ENCODE measurements at regions not wholly inside any gene's neighbourhood (a gene's known extent, or its start where the extent isn't known, plus 50 kb on each side); places are given as distances from the start of the nearest gene placed in this dataset.

- no peaks in the 10 kb centered on the region for H3K27me3 ChIP-seq (ENCODE audit: low read depth, low read length)
- no peak overlapping the region for H3K4me2 ChIP-seq (ENCODE audit: low read length)
- H3K9me3 ChIP-seq (ENCODE audit: insufficient read depth, low read length), result no peaks in the 10 kb centered on the region
- no peak overlapping the region for H3K4me3 ChIP-seq (ENCODE audit: low read length)
- H2AFZ ChIP-seq (ENCODE audit: low read depth, low read length), result no peak overlapping the region
- TF ChIP-seq EZH2phosphoT487 (IDR thresholded peaks at IDR 0.05; ENCODE audit: low read depth), result no peak
- no peak for TF ChIP-seq CTCF (IDR thresholded peaks at IDR 0.05; ENCODE audit: low read depth, low read length)
- no peaks in the 10 kb centered on the region for H3K79me2 ChIP-seq (ENCODE audit: low read length)
- H4K20me1 ChIP-seq (ENCODE audit: insufficient read depth, low read length), result no peaks in the 10 kb centered on the region
- no peaks in the 10 kb centered on the region for H3K4me1 ChIP-seq (ENCODE audit: low read length)
- H3K27ac ChIP-seq (ENCODE audit: low read length), result no peak overlapping the region
- H3K36me3 ChIP-seq (replicated peaks; ENCODE audit: low read depth, low read length), result no peaks in the 10 kb centered on the region
- H3K9ac ChIP-seq (ENCODE audit: low read length), result no peak overlapping the region
Observed at GRCh38 chr5:30968971-30969370, 224.5 kb upstream of the CDH6 start.

GRCh38 chr5:30960036-30960435, 233.4 kb upstream of the CDH6 start:
- Histone ChIP-seq H3K4me1 (ENCODE audit: low read length) (no peaks in the 10 kb centered on the region), H3K4me2 (ENCODE audit: low read length) (no peak overlapping the region), H3K4me3 (ENCODE audit: low read length) (no peak overlapping the region), H3K9ac (ENCODE audit: low read length) (no peak overlapping the region), H3K27ac (ENCODE audit: low read length) (no peak overlapping the region), H3K9me3 (ENCODE audit: insufficient read depth, low read length) (no peaks in the 10 kb centered on the region), H3K36me3 (replicated peaks; ENCODE audit: low read depth, low read length) (no peaks in the 10 kb centered on the region), H3K79me2 (ENCODE audit: low read length) (no peaks in the 10 kb centered on the region), H3K27me3 (ENCODE audit: low read depth, low read length) (no peaks in the 10 kb centered on the region), H4K20me1 (ENCODE audit: insufficient read depth, low read length) (no peaks in the 10 kb centered on the region), H2AFZ (ENCODE audit: low read depth, low read length) (no peak overlapping the region)
- no peak for TF ChIP-seq EZH2phosphoT487 (IDR thresholded peaks at IDR 0.05; ENCODE audit: low read depth)
- TF ChIP-seq CTCF (IDR thresholded peaks at IDR 0.05; ENCODE audit: low read depth, low read length), result no peak

- Histone ChIP-seq H3K79me2 (ENCODE audit: low read length) (no peaks in the 10 kb centered on the region), H3K27ac (ENCODE audit: low read length) (no peak overlapping the region), H2AFZ (ENCODE audit: low read depth, low read length) (no peak overlapping the region), H3K9me3 (ENCODE audit: insufficient read depth, low read length) (no peaks in the 10 kb centered on the region), H3K9ac (ENCODE audit: low read length) (no peak overlapping the region), H3K4me1 (ENCODE audit: low read length) (no peaks in the 10 kb centered on the region), H3K27me3 (ENCODE audit: low read depth, low read length) (no peaks in the 10 kb centered on the region), H4K20me1 (ENCODE audit: insufficient read depth, low read length) (no peaks in the 10 kb centered on the region), H3K4me2 (ENCODE audit: low read length) (no peak overlapping the region), H3K4me3 (ENCODE audit: low read length) (no peak overlapping the region), H3K36me3 (replicated peaks; ENCODE audit: low read depth, low read length) (no peaks in the 10 kb centered on the region)
- TF ChIP-seq EZH2phosphoT487 (IDR thresholded peaks at IDR 0.05; ENCODE audit: low read depth) (no peak), CTCF (IDR thresholded peaks at IDR 0.05; ENCODE audit: low read depth, low read length) (no peak)
Observed at GRCh38 chr5:30959238-30959637, 234.2 kb upstream of the CDH6 start.

- no peak overlapping the region for H3K9ac ChIP-seq (ENCODE audit: low read length)
- TF ChIP-seq EZH2phosphoT487 (IDR thresholded peaks at IDR 0.05; ENCODE audit: low read depth) (no peak), CTCF (IDR thresholded peaks at IDR 0.05; ENCODE audit: low read depth, low read length) (no peak)
Observed at GRCh38 chr5:30957591-30957990, 235.9 kb upstream of the CDH6 start.

More at GRCh38 chr5:30957591-30957990, 235.9 kb upstream of the CDH6 start:
- no peaks in the 10 kb centered on the region for H4K20me1 ChIP-seq (ENCODE audit: insufficient read depth, low read length)
- no peak overlapping the region for H3K4me3 ChIP-seq (ENCODE audit: low read length)
- no peak overlapping the region for H3K27ac ChIP-seq (ENCODE audit: low read length)
- H2AFZ ChIP-seq (ENCODE audit: low read depth, low read length), result no peak overlapping the region
- no peaks in the 10 kb centered on the region for H3K36me3 ChIP-seq (replicated peaks; ENCODE audit: low read depth, low read length)
- no peaks in the 10 kb centered on the region for H3K79me2 ChIP-seq (ENCODE audit: low read length)
- no peaks in the 10 kb centered on the region for H3K27me3 ChIP-seq (ENCODE audit: low read depth, low read length)
- no peaks in the 10 kb centered on the region for H3K4me1 ChIP-seq (ENCODE audit: low read length)
- H3K9me3 ChIP-seq (ENCODE audit: insufficient read depth, low read length), result no peaks in the 10 kb centered on the region
- no peak overlapping the region for H3K4me2 ChIP-seq (ENCODE audit: low read length)

Measured in OCI-LY3 (cell line).